HepG2 (cell line): ENCODE measurements at regions not wholly inside any gene's neighbourhood (a gene's known extent, or its start where the extent isn't known, plus 50 kb on each side); places are given as distances from the start of the nearest gene placed in this dataset.

Experiments
- ATAC-seq: fragments of 200-7000 bp; cut with Tn5 transposase; 3 replicates; pipeline ENCODE4 v1.9.1; 2020; ENCODE audit warnings: mild to moderate bottlenecking, moderate library complexity
- BruUV-seq: library from RNA; stranded (reverse); fragments of 400-500 nt; replicated peaks from 2 replicates; lab custom pipeline; 2021; lab: Mats Ljungman, UMichigan
- CTCF ChIA-PET: fragments of 300-600 bp; formaldehyde crosslinking; extraction: SDS; loops from one replicate; lab custom pipeline; 2021; ENCODE audit warnings: low total read pairs, inconsistent platforms, low intra/inter-chr PET ratio; lab: Yijun Ruan, JAX
- POLR2A ChIA-PET: fragments of 350-600 bp; sonication (Branson Sonifier 250); formaldehyde crosslinking; loops from one replicate; lab custom pipeline; 2020; ENCODE audit warnings: antibody characterized with exemption, inconsistent platforms; lab: Yijun Ruan, JAX
- DNase-seq: peaks from one replicate; pipeline ENCODE4 v3.0.0-alpha.2; 2015; ENCODE audit warnings: low spot score
- FAIRE-seq: peaks from 3 replicates; lab custom pipeline; 2011; peaks lifted over from hg19 to GRCh38; lab: Jason Lieb, UNC
- H2AFZ ChIP-seq: one replicate; pipeline ENCODE4 v1.6.1; 2011; ENCODE audit warnings: low read length, inconsistent platforms
- H3K27ac ChIP-seq: fragments of 300-600 bp; 3 replicates; pipeline ENCODE4 v1.8.0; 2011; ENCODE audit warnings: mixed run types, mild to moderate bottlenecking, mixed read lengths, low read length, inconsistent platforms; ENCODE audit not compliant: insufficient read depth; ENCODE audit errors: extremely low read length
- H3K27me3 ChIP-seq, 2 experiments: fragments of 200-600 bp in 1 of 2; 2 replicates in 1 of 2; 3 replicates in 1 of 2; pipeline versions ENCODE4 v1.6.0 to v1.8.0; 2011; ENCODE audit warnings: low read length in 2 of 2, mild to moderate bottlenecking in 2 of 2, moderate library complexity in 2 of 2, inconsistent platforms in 1 of 2; ENCODE audit not compliant: insufficient read depth in 2 of 2, control insufficient read depth in 1 of 2
- H3K36me3 ChIP-seq, 2 experiments: fragments of 200-600 bp in 1 of 2; replicated peaks in 1 of 2; 2 replicates in 1 of 2; 3 replicates in 1 of 2; pipeline versions ENCODE4 v1.5.1 to v1.8.0; 2011; ENCODE audit warnings: low read length in 2 of 2, inconsistent platforms in 1 of 2; ENCODE audit not compliant: insufficient read depth in 2 of 2, control insufficient read depth in 1 of 2
- H3K4me1 ChIP-seq: 2 replicates; pipeline ENCODE4 v1.5.1; 2012; ENCODE audit warnings: low read length, inconsistent platforms; ENCODE audit not compliant: insufficient read depth
- H3K4me2 ChIP-seq: 2 replicates; pipeline ENCODE4 v1.6.0; 2011; ENCODE audit warnings: low read depth, low read length, inconsistent platforms
- H3K4me3 ChIP-seq, 3 experiments: fragments of 200-600 bp in 1 of 3; sonication (generic), shearing (Covaris generic) in 1 of 3; replicated peaks in 1 of 3; 2 replicates each; pipeline ENCODE4 v1.5.1; 2011 to 2016; ENCODE audit warnings: low read length in 3 of 3, inconsistent platforms in 2 of 3, low read depth in 2 of 3, mild to moderate bottlenecking in 2 of 3, control low read depth in 1 of 3, mixed read lengths in 1 of 3; ENCODE audit not compliant: insufficient read depth in 1 of 3
- H3K79me2 ChIP-seq: one replicate; pipeline ENCODE4 v1.6.1; 2011; ENCODE audit warnings: low read length, inconsistent platforms; ENCODE audit not compliant: insufficient read depth
- H3K9ac ChIP-seq: 2 replicates; pipeline ENCODE4 v1.6.0; 2011; ENCODE audit warnings: mild to moderate bottlenecking, low read depth, low read length, inconsistent platforms; ENCODE audit not compliant: insufficient read depth
- H3K9me3 ChIP-seq: 2 replicates; pipeline ENCODE4 v1.5.1; 2012; ENCODE audit warnings: mild to moderate bottlenecking, low read length
- H4K20me1 ChIP-seq: 2 replicates; pipeline ENCODE4 v1.6.0; 2011; ENCODE audit warnings: inconsistent platforms, mild to moderate bottlenecking, low read length, moderate library complexity; ENCODE audit not compliant: insufficient read depth
- EEA1 ChIP-seq: sonication (generic); formaldehyde crosslinking; IDR thresholded peaks from 2 replicates; pipeline ENCODE4 v1.5.1; 2020; ENCODE audit warnings: mild to moderate bottlenecking, missing genetic modification reagents, borderline replicate concordance
- JUNB ChIP-seq: sonication (generic); formaldehyde crosslinking; IDR thresholded peaks from 2 replicates; pipeline ENCODE4 v1.8.0; 2022; ENCODE audit warnings: missing genetic modification reagents, mild to moderate bottlenecking, borderline replicate concordance
- SCMH1 ChIP-seq: sonication (generic); formaldehyde crosslinking; IDR thresholded peaks from 2 replicates; pipeline ENCODE4 v1.9.0; 2021; ENCODE audit warnings: missing genetic modification reagents, mild to moderate bottlenecking, borderline replicate concordance
- SETDB1 ChIP-seq: sonication (generic); formaldehyde crosslinking; IDR thresholded peaks from 2 replicates; pipeline ENCODE4 v1.5.1; 2020; ENCODE audit warnings: missing genetic modification reagents, mild to moderate bottlenecking, borderline replicate concordance
- TOE1 ChIP-seq: sonication (generic); formaldehyde crosslinking; IDR thresholded peaks from 2 replicates; pipeline ENCODE4 v1.4.0; 2020; ENCODE audit warnings: mild to moderate bottlenecking, missing genetic modification reagents
- TP53 ChIP-seq: sonication (generic); formaldehyde crosslinking; conservative IDR thresholded peaks from 2 replicates; pipeline ENCODE4 v1.4.0; 2020; ENCODE audit warnings: missing genetic modification reagents
- XBP1 ChIP-seq: sonication (generic); formaldehyde crosslinking; IDR thresholded peaks from 2 replicates; pipeline ENCODE4 v1.5.0; 2020; ENCODE audit warnings: missing genetic modification reagents
- ZBTB7A ChIP-seq: sonication (generic); formaldehyde crosslinking; IDR thresholded peaks from 2 replicates; pipeline ENCODE4 v1.8.0; 2022; ENCODE audit warnings: mild to moderate bottlenecking, missing genetic modification reagents
- ZFP36L2 ChIP-seq: sonication (generic); formaldehyde crosslinking; IDR thresholded peaks from 2 replicates; pipeline ENCODE4 v1.4.0; 2020; ENCODE audit warnings: missing genetic modification reagents
- ZNF235 ChIP-seq: sonication (generic); formaldehyde crosslinking; IDR thresholded peaks from 2 replicates; pipeline ENCODE4 v1.8.1; 2023; ENCODE audit warnings: mild to moderate bottlenecking, missing genetic modification reagents, borderline replicate concordance
- ZNF547 ChIP-seq: sonication (generic); formaldehyde crosslinking; IDR thresholded peaks from 2 replicates; pipeline ENCODE4 v1.5.1; 2020; ENCODE audit warnings: mild to moderate bottlenecking, missing genetic modification reagents
- ZNF670 ChIP-seq: sonication (generic); formaldehyde crosslinking; IDR thresholded peaks from 2 replicates; pipeline ENCODE4 v1.8.0; 2022; ENCODE audit warnings: mild to moderate bottlenecking, missing genetic modification reagents, borderline replicate concordance
- WGBS: methylation state at CpG from one replicate; pipeline ENCODE4 v1.1.6; 2017; ENCODE audit warnings: low lambda C conversion rate; 5-methylcytosine and 5-hydroxymethylcytosine counted together
- in situ Hi-C: cut with HindIII; loops from 2 replicates; pipeline ENCODE4 v1.10.0; 2017; ENCODE audit warnings: low pct_unique_long_range_greater_than_20kb; ENCODE audit not compliant: extremely low pct_ligation_motif_present
- intact Hi-C: fragments of 100-400 bp; cut with micrococcal nuclease; formaldehyde crosslinking; loops from one replicate; pipeline ENCODE4 v1.10.0; 2022; ENCODE audit not compliant: unreplicated experiment
- TF ChIP-seq, protein P1 (sequence below): sonication (generic); formaldehyde crosslinking; IDR thresholded peaks from 2 replicates; pipeline ENCODE4 v1.4.0; 2020; ENCODE audit warnings: mild to moderate bottlenecking, missing genetic modification reagents
- TF ChIP-seq, protein P2 (sequence below), 2 experiments: fragments of 450-650 bp in 1 of 2; sonication (generic) in 1 of 2; formaldehyde crosslinking; IDR thresholded peaks; 2 replicates each; pipeline versions ENCODE4 v1.5.0 to v1.8.0; 2020 to 2022; ENCODE audit warnings: mild to moderate bottlenecking in 1 of 2, missing genetic modification reagents in 1 of 2
- TF ChIP-seq, protein P3 (sequence below): sonication (generic); formaldehyde crosslinking; IDR thresholded peaks from 2 replicates; pipeline ENCODE4 v1.5.0; 2020; ENCODE audit warnings: mild to moderate bottlenecking, missing genetic modification reagents
- TF ChIP-seq, protein P4 (sequence below): sonication (generic); formaldehyde crosslinking; IDR thresholded peaks from 2 replicates; pipeline ENCODE4 v1.4.0; 2020; ENCODE audit warnings: missing genetic modification reagents

DNA sequence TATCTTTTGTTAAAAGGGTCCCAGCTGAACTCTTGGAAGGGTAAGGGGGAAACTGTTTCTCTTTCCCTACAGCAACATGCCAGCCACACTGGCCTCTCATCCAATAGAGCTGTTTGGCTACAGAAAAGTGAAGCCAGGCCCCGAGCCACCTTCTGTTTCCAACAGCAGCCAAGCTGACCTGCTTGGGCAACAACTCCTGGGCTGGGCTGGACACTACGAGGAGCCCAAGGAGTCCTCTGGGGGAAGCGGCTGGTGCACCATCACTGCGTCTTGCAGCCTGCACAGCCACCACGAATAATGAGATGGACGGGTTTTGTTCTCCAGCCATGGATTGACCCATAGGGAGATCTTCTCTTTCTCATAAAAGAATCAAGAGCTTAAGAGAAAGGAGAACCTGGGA lies 624.9 kb downstream of the NPHP4 start (continued):
- TF ChIP-seq, protein P1, sequence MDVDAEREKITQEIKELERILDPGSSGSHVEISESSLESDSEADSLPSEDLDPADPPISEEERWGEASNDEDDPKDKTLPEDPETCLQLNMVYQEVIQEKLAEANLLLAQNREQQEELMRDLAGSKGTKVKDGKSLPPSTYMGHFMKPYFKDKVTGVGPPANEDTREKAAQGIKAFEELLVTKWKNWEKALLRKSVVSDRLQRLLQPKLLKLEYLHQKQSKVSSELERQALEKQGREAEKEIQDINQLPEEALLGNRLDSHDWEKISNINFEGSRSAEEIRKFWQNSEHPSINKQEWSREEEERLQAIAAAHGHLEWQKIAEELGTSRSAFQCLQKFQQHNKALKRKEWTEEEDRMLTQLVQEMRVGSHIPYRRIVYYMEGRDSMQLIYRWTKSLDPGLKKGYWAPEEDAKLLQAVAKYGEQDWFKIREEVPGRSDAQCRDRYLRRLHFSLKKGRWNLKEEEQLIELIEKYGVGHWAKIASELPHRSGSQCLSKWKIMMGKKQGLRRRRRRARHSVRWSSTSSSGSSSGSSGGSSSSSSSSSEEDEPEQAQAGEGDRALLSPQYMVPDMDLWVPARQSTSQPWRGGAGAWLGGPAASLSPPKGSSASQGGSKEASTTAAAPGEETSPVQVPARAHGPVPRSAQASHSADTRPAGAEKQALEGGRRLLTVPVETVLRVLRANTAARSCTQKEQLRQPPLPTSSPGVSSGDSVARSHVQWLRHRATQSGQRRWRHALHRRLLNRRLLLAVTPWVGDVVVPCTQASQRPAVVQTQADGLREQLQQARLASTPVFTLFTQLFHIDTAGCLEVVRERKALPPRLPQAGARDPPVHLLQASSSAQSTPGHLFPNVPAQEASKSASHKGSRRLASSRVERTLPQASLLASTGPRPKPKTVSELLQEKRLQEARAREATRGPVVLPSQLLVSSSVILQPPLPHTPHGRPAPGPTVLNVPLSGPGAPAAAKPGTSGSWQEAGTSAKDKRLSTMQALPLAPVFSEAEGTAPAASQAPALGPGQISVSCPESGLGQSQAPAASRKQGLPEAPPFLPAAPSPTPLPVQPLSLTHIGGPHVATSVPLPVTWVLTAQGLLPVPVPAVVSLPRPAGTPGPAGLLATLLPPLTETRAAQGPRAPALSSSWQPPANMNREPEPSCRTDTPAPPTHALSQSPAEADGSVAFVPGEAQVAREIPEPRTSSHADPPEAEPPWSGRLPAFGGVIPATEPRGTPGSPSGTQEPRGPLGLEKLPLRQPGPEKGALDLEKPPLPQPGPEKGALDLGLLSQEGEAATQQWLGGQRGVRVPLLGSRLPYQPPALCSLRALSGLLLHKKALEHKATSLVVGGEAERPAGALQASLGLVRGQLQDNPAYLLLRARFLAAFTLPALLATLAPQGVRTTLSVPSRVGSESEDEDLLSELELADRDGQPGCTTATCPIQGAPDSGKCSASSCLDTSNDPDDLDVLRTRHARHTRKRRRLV (CRISPR knock-in tag): no peak
- TF ChIP-seq JUNB (no peak), ZNF670 (CRISPR knock-in tag) (no peak), ZNF547 (CRISPR knock-in tag) (no peak), ZFP36L2 (CRISPR knock-in tag) (no peak)
- TF ChIP-seq, protein P2, sequence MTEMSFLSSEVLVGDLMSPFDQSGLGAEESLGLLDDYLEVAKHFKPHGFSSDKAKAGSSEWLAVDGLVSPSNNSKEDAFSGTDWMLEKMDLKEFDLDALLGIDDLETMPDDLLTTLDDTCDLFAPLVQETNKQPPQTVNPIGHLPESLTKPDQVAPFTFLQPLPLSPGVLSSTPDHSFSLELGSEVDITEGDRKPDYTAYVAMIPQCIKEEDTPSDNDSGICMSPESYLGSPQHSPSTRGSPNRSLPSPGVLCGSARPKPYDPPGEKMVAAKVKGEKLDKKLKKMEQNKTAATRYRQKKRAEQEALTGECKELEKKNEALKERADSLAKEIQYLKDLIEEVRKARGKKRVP (CRISPR knock-in tag; IDR thresholded peaks at IDR 0.05): no peak
- TF ChIP-seq, all 625 proteins: peak for 0

DNA sequence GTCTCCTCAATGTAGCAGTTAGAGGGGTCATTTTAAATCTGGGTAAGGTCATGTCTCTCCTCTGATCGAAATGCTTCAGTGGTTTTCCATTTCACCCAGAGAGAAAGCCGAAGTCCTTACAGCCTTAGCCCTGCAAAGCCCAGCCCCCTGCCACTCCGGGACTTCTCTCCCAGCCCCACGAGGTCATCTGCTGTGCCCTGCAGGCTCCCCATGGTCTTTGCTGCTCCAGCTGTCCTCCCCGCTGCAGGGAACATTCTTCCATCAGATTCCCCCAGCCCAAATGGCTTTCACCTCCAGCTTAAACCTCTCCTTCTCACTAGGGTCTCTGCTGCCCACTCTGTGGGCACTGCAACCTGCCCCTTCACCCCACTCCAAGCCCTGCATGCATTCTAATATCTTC lies 626.5 kb downstream of the NPHP4 start:
- intact Hi-C loops: no loop called here
- ChIA-PET POLR2A (no interaction called here), CTCF (no interaction called here)
- H3K4me1 ChIP-seq: no peaks in the 10 kb centered on the region
- H2AFZ ChIP-seq: no peak overlapping the region
- DNase-seq (no peak), FAIRE-seq (no peak), ATAC-seq (no peak)
- 0% methylated on average over 5 of the region's 5 CpGs for WGBS
- no peak overlapping the region for H3K27ac ChIP-seq
- no peak overlapping the region for H3K9ac ChIP-seq
- peaks cover 45% of the 10 kb centered on the region for H3K9me3 ChIP-seq
- no peaks in the 10 kb centered on the region for H3K79me2 ChIP-seq
- H3K27me3 ChIP-seq: no peaks in the 10 kb centered on the region
- in situ Hi-C loops: no loop called here
- BruUV-seq: no TSS peak
- H3K4me2 ChIP-seq: no peak overlapping the region
- H3K4me3 ChIP-seq: no peak overlapping the region
- H4K20me1 ChIP-seq: no peaks in the 10 kb centered on the region
- no peaks in the 10 kb centered on the region for H3K36me3 ChIP-seq
- TF ChIP-seq, protein P3, sequence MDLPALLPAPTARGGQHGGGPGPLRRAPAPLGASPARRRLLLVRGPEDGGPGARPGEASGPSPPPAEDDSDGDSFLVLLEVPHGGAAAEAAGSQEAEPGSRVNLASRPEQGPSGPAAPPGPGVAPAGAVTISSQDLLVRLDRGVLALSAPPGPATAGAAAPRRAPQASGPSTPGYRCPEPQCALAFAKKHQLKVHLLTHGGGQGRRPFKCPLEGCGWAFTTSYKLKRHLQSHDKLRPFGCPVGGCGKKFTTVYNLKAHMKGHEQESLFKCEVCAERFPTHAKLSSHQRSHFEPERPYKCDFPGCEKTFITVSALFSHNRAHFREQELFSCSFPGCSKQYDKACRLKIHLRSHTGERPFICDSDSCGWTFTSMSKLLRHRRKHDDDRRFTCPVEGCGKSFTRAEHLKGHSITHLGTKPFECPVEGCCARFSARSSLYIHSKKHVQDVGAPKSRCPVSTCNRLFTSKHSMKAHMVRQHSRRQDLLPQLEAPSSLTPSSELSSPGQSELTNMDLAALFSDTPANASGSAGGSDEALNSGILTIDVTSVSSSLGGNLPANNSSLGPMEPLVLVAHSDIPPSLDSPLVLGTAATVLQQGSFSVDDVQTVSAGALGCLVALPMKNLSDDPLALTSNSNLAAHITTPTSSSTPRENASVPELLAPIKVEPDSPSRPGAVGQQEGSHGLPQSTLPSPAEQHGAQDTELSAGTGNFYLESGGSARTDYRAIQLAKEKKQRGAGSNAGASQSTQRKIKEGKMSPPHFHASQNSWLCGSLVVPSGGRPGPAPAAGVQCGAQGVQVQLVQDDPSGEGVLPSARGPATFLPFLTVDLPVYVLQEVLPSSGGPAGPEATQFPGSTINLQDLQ: no peak
- TF ChIP-seq SETDB1 (CRISPR knock-in tag) (no peak), TP53 (no peak), ZNF235 (no peak), ZBTB7A (CRISPR knock-in tag) (no peak), XBP1 (CRISPR knock-in tag) (no peak), TOE1 (CRISPR knock-in tag) (no peak), EEA1 (CRISPR knock-in tag) (no peak), SCMH1 (no peak)
- TF ChIP-seq, protein P4, sequence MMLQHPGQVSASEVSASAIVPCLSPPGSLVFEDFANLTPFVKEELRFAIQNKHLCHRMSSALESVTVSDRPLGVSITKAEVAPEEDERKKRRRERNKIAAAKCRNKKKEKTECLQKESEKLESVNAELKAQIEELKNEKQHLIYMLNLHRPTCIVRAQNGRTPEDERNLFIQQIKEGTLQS (CRISPR knock-in tag): no peak
